ENCODE measurements at regions not wholly inside any gene's neighbourhood (a gene's known extent, or its start where the extent isn't known, plus 50 kb on each side); places are given as distances from the start of the nearest gene placed in this dataset.

DNA sequence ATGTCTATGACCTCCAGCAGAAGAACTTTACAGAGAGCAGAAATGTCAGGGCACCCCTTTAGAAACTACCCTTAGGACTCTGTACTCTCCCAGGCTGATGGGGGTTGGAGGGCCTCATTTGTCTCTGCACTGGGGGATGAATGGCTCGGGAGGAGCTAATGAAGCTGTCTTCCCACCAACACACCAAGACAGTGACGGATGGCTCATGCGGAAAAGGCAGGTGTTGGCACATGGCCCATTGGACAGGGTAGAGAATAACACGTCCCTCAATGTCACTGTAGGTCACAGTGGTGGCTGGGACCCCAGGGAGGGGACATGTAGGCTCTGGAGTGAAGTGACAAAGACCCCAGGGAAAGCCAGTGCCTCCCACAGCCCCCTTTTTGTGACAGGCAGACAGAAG is 64.0 kb upstream of the PCBD1 start:
- H3K9me2 ChIP-seq, result no peaks in the 10 kb centered on the region
- H3F3A ChIP-seq (replicated peaks; ENCODE audit: insufficient read depth), result no peaks in the 10 kb centered on the region
- H3K4me1 ChIP-seq (ENCODE audit: control insufficient read depth in 1 of 2, insufficient read depth in 2 of 2, low read depth in 1 of 2, low read length in 1 of 2), result peaks cover 0 to 10% of the 10 kb centered on the region in 2 experiments; a peak in 1 of 4 replicates
- peaks cover 21% of the 10 kb centered on the region; the same call in 1 of the 2 replicates for H3K27me3 ChIP-seq (ENCODE audit: insufficient read depth)
- no peaks in the 10 kb centered on the region for H3K79me2 ChIP-seq (ENCODE audit: insufficient read depth)
- DNase-seq, result no peak
- TF ChIP-seq TCF12 (IDR thresholded peaks at IDR 0.05), result no peak
- TF ChIP-seq, protein P1, sequence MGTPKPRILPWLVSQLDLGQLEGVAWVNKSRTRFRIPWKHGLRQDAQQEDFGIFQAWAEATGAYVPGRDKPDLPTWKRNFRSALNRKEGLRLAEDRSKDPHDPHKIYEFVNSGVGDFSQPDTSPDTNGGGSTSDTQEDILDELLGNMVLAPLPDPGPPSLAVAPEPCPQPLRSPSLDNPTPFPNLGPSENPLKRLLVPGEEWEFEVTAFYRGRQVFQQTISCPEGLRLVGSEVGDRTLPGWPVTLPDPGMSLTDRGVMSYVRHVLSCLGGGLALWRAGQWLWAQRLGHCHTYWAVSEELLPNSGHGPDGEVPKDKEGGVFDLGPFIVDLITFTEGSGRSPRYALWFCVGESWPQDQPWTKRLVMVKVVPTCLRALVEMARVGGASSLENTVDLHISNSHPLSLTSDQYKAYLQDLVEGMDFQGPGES (IDR thresholded peaks at IDR 0.05; ENCODE audit: low read depth, low read length), result no peak
- TF ChIP-seq ELF1 (IDR thresholded peaks at IDR 0.05), result no peak
- no peak for TF ChIP-seq CHD2 (IDR thresholded peaks at IDR 0.05; ENCODE audit: low read length, partially characterized antibody)
- TF ChIP-seq FOXM1 (IDR thresholded peaks at IDR 0.05; ENCODE audit: low read depth), result no peak
- TF ChIP-seq YY1 (IDR thresholded peaks at IDR 0.05; ENCODE audit: low read depth), result no peak
- no peak for TF ChIP-seq JUND (IDR thresholded peaks at IDR 0.05)
- no peak for TF ChIP-seq TAF1 (IDR thresholded peaks at IDR 0.05; ENCODE audit: borderline replicate concordance, low read depth, low read length)
- no peak for TF ChIP-seq NFIC (IDR thresholded peaks at IDR 0.05; ENCODE audit: borderline replicate concordance)
- TF ChIP-seq, protein P2, sequence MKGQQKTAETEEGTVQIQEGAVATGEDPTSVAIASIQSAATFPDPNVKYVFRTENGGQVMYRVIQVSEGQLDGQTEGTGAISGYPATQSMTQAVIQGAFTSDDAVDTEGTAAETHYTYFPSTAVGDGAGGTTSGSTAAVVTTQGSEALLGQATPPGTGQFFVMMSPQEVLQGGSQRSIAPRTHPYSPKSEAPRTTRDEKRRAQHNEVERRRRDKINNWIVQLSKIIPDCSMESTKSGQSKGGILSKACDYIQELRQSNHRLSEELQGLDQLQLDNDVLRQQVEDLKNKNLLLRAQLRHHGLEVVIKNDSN (IDR thresholded peaks at IDR 0.05; ENCODE audit: borderline replicate concordance, low read depth), result no peak
- TF ChIP-seq, protein P3, sequence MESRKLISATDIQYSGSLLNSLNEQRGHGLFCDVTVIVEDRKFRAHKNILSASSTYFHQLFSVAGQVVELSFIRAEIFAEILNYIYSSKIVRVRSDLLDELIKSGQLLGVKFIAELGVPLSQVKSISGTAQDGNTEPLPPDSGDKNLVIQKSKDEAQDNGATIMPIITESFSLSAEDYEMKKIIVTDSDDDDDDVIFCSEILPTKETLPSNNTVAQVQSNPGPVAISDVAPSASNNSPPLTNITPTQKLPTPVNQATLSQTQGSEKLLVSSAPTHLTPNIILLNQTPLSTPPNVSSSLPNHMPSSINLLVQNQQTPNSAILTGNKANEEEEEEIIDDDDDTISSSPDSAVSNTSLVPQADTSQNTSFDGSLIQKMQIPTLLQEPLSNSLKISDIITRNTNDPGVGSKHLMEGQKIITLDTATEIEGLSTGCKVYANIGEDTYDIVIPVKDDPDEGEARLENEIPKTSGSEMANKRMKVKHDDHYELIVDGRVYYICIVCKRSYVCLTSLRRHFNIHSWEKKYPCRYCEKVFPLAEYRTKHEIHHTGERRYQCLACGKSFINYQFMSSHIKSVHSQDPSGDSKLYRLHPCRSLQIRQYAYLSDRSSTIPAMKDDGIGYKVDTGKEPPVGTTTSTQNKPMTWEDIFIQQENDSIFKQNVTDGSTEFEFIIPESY (IDR thresholded peaks at IDR 0.05; ENCODE audit: borderline replicate concordance, low read depth), result no peak
- TF ChIP-seq FOXJ3 (CRISPR knock-in tag; IDR thresholded peaks at IDR 0.05), result no peak
- no peak for TF ChIP-seq POLR2AphosphoS5 (IDR thresholded peaks at IDR 0.05; ENCODE audit: low read depth, low read length)
- no peak for TF ChIP-seq MXI1 (IDR thresholded peaks at IDR 0.05; ENCODE audit: low read depth, low read length)
- TF ChIP-seq, protein P4, sequence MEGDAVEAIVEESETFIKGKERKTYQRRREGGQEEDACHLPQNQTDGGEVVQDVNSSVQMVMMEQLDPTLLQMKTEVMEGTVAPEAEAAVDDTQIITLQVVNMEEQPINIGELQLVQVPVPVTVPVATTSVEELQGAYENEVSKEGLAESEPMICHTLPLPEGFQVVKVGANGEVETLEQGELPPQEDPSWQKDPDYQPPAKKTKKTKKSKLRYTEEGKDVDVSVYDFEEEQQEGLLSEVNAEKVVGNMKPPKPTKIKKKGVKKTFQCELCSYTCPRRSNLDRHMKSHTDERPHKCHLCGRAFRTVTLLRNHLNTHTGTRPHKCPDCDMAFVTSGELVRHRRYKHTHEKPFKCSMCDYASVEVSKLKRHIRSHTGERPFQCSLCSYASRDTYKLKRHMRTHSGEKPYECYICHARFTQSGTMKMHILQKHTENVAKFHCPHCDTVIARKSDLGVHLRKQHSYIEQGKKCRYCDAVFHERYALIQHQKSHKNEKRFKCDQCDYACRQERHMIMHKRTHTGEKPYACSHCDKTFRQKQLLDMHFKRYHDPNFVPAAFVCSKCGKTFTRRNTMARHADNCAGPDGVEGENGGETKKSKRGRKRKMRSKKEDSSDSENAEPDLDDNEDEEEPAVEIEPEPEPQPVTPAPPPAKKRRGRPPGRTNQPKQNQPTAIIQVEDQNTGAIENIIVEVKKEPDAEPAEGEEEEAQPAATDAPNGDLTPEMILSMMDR (IDR thresholded peaks at IDR 0.05), result no peak
- no peak for TF ChIP-seq FOSL2 (IDR thresholded peaks at IDR 0.05; ENCODE audit: borderline replicate concordance, low read depth)
- TF ChIP-seq TEAD4 (IDR thresholded peaks at IDR 0.05; ENCODE audit: borderline replicate concordance, insufficient read depth), result no peak
- TF ChIP-seq GATA2 (CRISPR knock-in tag; IDR thresholded peaks at IDR 0.05), result no peak
- TF ChIP-seq, protein P5, sequence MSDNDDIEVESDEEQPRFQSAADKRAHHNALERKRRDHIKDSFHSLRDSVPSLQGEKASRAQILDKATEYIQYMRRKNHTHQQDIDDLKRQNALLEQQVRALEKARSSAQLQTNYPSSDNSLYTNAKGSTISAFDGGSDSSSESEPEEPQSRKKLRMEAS (IDR thresholded peaks at IDR 0.05; ENCODE audit: low read depth), result no peak
- no peak overlapping the region for H3K4me2 ChIP-seq
- no peaks in the 10 kb centered on the region for H3K9me3 ChIP-seq
- no peak overlapping the region for H2AFZ ChIP-seq (ENCODE audit: low read depth)
- H4K20me1 ChIP-seq (ENCODE audit: insufficient read depth), result no peaks in the 10 kb centered on the region
- no peak overlapping the region for H3K4me3 ChIP-seq (ENCODE audit: low read depth in 2 of 2, low read length in 1 of 2)
- WGBS (ENCODE audit: low lambda C conversion rate), result 42% methylated on average over 4 of the region's 4 CpGs
- H3K9ac ChIP-seq, result no peak overlapping the region
- POLR2A ChIA-PET, result no interaction called here
- no peaks in the 10 kb centered on the region for H3K36me3 ChIP-seq (replicated peaks in 1 of 2; ENCODE audit: control insufficient read depth in 1 of 2, insufficient read depth in 2 of 2, low read length in 1 of 2)
- no peak overlapping the region for H3K27ac ChIP-seq (ENCODE audit: low read depth in 2 of 2, low read length in 1 of 2)
- CTCF ChIA-PET, result interaction anchor here (2.3 kb wide), 1 partner anchor 11 kb away, joined by 6 read pairs; no protein-coding TSS in a partner anchor
